ENCODE measurements at regions not wholly inside any gene's neighbourhood (a gene's known extent, or its start where the extent isn't known, plus 50 kb on each side); places are given as distances from the start of the nearest gene placed in this dataset.

- peak in 1 of 2 donors; percentile 75 for DNase-seq (ENCODE audit: low read depth in 1 of 2, low spot score in 1 of 2)
- no peak overlapping the region for H3K4me3 ChIP-seq
These were observed 159.0 kb upstream of the IRS2 start for GRCh38 chr13:109945206-109945960.

GRCh38 chr13:109941951-109942350 lies 155.6 kb upstream of the IRS2 start:
- no peak overlapping the region for H3K4me3 ChIP-seq

More at GRCh38 chr13:109945206-109945960, 159.0 kb upstream of the IRS2 start:
- H3K36me3 ChIP-seq = no peaks in the 10 kb centered on the region
- no peak for TF ChIP-seq CTCF (IDR thresholded peaks at IDR 0.05; ENCODE audit: low read depth, low read length)
- H3K4me1 ChIP-seq (ENCODE audit: low read depth) = peaks cover 6% of the 10 kb centered on the region
- H3K9me3 ChIP-seq (ENCODE audit: low read depth) = no peaks in the 10 kb centered on the region
- no peak overlapping the region for H3K27ac ChIP-seq
- H3K27me3 ChIP-seq = no peaks in the 10 kb centered on the region

DNA sequence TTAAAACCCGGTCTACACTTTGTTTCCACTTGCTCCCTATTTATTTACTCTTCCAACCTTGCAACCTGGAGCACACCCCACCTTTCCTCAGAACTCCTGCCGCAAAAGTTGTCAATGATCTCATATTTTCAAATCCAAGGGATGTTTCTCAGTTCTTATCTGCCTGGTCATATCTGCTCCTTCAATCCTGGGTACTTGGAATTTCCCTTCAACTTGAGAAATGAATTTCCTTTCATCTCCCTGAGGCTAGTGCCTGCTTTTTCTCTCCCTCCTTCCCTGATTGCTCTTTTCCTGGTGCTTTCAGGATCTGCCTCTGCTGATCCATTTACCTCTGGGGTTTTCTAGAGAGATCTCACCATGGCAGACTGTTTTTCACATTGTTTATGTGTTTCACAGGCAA lies 154.8 kb upstream of the IRS2 start:
- no peak for TF ChIP-seq CTCF (IDR thresholded peaks at IDR 0.05; ENCODE audit: low read depth, low read length)
- H3K4me1 ChIP-seq (ENCODE audit: low read depth) = peaks cover 6% of the 10 kb centered on the region
- H3K4me3 ChIP-seq = no peak overlapping the region
- H3K27ac ChIP-seq = no peak overlapping the region
- no peaks in the 10 kb centered on the region for H3K27me3 ChIP-seq
- H3K36me3 ChIP-seq = no peaks in the 10 kb centered on the region
- no peaks in the 10 kb centered on the region for H3K9me3 ChIP-seq (ENCODE audit: low read depth)
- DNase-seq (ENCODE audit: low read depth in 1 of 2, low spot score in 1 of 2) = no peak

More at GRCh38 chr13:109941951-109942350, 155.6 kb upstream of the IRS2 start:
- Histone ChIP-seq H3K27me3 (no peaks in the 10 kb centered on the region), H3K4me1 (ENCODE audit: low read depth) (peaks cover 6% of the 10 kb centered on the region), H3K27ac (no peak overlapping the region), H3K9me3 (ENCODE audit: low read depth) (no peaks in the 10 kb centered on the region), H3K36me3 (no peaks in the 10 kb centered on the region)
- TF ChIP-seq CTCF (IDR thresholded peaks at IDR 0.05; ENCODE audit: low read depth, low read length) = no peak
- peak in 1 of 2 donors; percentile 71 for DNase-seq (ENCODE audit: low read depth in 1 of 2, low spot score in 1 of 2)

DNA sequence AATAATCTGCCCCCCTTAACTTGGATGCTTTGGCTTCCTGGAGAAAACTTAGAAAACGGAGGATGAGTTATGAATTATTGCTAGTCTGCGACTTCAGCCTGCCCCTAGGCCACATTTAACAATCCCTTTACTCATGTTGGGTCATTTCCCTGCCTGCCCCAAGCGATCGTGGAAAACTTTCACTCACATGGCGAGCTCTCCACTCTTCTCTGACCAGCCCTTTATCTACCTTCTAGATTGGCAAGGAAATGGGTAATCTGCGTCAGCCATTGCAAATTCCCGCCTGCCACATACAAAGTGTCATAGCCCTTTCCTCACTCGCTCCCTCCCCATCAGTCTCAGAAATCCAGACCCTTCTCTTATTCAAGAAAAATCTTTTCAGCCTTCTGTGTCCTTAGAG lies 154.3 kb upstream of the IRS2 start:
- H3K4me1 ChIP-seq (ENCODE audit: low read depth) = peaks cover 6% of the 10 kb centered on the region
- H3K4me3 ChIP-seq = no peak overlapping the region
- TF ChIP-seq CTCF (IDR thresholded peaks at IDR 0.05; ENCODE audit: low read depth, low read length) = no peak
- H3K27me3 ChIP-seq = no peaks in the 10 kb centered on the region
- DNase-seq (ENCODE audit: low read depth in 1 of 2, low spot score in 1 of 2) = no peak
- no peaks in the 10 kb centered on the region for H3K9me3 ChIP-seq (ENCODE audit: low read depth)
- no peaks in the 10 kb centered on the region for H3K36me3 ChIP-seq
- H3K27ac ChIP-seq = no peak overlapping the region

DNA sequence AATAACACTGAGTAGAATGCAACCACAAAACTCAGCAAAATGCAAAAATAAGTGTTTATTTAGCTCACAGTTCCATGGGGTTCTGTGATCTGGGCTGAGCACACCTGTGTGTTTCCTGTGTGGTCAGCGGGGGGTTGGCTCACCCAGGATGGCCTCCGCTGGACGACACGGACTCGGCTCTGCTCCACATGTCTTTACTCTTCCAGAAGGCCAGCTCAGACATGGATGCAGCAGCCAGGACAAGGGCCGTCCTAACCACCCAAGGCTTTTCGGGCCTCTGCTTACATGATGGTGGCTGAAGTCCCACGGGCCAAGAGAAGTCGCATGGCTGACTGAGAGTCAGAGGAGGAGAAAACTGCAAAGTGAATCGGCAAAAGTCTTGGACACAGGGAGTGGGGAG lies 153.5 kb upstream of the IRS2 start:
- Histone ChIP-seq H3K4me1 (ENCODE audit: low read depth) (peaks cover 6% of the 10 kb centered on the region), H3K27ac (no peak overlapping the region), H3K27me3 (no peaks in the 10 kb centered on the region), H3K9me3 (ENCODE audit: low read depth) (no peaks in the 10 kb centered on the region), H3K36me3 (no peaks in the 10 kb centered on the region), H3K4me3 (no peak overlapping the region)
- DNase-seq (ENCODE audit: low read depth in 1 of 2, low spot score in 1 of 2) = no peak
- no peak for TF ChIP-seq CTCF (IDR thresholded peaks at IDR 0.05; ENCODE audit: low read depth, low read length)

All from cardiac muscle cell (in vitro differentiated cells and primary cell).